PC-9 (cell line): ENCODE measurements at regions not wholly inside any gene's neighbourhood (a gene's known extent, or its start where the extent isn't known, plus 50 kb on each side); places are given as distances from the start of the nearest gene placed in this dataset.

ENCODE experiments used
- CTCF ChIP-seq: fragments of 200-600 bp; sonication (generic); conservative IDR thresholded peaks from 2 replicates; pipeline ENCODE4 v1.6.1; 2017; ENCODE audit warnings: mixed run types, antibody characterized with exemption, mild to moderate bottlenecking, moderate library complexity
- EZH2 ChIP-seq: fragments of 200-600 bp; sonication (generic); IDR thresholded peaks from 2 replicates; pipeline ENCODE4 v1.8.0; 2017; ENCODE audit warnings: antibody characterized with exemption, low read depth

- TF ChIP-seq CTCF (no peak), EZH2 (no peak)
Observed at GRCh38 chr1:95176861-95177260, 57.1 kb upstream of the RWDD3 start.
